ENCODE measurements at regions not wholly inside any gene's neighbourhood (a gene's known extent, or its start where the extent isn't known, plus 50 kb on each side); places are given as distances from the start of the nearest gene placed in this dataset.
A peak's percentile ranks its signal among the peaks of the same experiment; 100 is the strongest.

GRCh38 chr6:20024978-20025377 is 187.3 kb downstream of the MBOAT1 start:
- DNase-seq = no peak

GRCh38 chr6:20025681-20026080 is 186.6 kb downstream of the MBOAT1 start:
- no peak for DNase-seq

GRCh38 chr6:20028143-20028542 is 184.1 kb downstream of the MBOAT1 start:
- peak; percentile 47 for DNase-seq

DNA sequence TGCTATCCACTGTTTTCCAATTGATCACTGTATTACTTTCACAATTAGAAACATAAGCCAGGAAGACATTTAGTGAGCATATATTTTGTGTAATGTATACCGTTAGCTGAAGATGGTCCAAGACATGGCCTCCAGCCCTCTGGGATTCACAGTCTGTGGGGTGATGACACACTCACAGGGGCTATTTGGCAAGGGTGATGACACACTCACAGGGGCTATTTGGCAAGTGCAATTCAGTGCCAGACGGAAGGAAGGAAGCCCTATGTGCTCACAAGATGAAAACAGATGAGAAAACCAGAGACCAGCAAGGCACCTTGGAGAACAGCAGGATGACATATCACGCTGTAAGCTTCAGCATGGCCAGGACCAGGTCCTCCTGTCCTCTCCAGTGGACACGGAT is 183.7 kb downstream of the MBOAT1 start:
- DNase-seq = no peak

- DNase-seq = no peak
Observed at GRCh38 chr6:20029979-20030378, 182.3 kb downstream of the MBOAT1 start.

DNA sequence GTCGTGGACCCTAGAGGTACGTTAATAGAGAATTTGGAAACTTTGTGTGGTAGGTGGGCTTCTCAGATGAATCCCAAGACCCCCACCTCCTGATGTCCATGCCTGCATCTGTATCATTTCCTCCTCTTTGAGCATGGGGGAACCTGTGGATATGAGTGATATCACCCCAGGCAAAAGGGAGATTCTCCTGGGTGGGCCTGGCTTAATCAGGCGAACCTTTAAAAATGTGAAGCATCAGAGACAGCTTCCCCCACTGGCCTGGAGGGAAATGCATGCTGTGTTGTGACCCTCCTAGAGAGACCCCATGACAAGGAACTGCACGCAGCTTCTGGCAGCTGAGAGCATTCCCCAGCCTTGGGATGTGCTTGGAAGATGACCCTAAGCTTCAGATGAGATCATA is 180.9 kb downstream of the MBOAT1 start:
- no peak for DNase-seq

DNA sequence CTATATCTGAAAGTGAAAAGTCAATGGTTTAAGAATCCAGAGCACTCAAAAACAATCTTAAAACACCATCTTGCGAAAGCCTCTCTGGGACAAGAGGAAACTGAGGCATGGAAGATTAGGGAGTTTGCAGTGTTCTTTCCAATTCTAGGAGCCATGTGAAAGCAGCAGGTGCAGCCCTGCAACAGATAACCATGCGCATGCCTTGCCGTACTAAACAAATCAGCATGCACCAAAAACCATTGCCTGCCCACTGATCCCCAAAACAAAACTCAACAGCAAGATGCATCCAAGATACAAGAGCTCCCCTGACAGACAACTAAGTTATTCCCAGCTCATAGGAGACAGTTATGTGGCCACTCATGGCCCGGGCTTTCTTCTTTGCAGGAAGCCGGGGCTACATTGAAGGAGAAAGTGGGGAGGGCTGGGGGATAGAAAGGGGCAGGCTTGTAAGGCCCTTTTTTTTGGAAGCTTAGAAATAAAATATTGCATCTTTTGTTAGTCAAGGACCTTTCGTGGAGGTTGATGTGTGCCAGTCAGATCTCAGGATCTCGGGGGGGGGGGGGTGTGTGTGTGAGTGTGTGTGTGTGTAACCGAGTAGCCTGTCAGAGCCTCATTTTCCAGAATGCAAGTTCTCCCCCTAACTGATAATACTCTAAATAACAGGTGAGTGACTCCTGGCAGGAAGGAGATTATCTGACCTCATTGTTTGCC is 178.4 kb downstream of the MBOAT1 start:
- no peak for DNase-seq

DNA sequence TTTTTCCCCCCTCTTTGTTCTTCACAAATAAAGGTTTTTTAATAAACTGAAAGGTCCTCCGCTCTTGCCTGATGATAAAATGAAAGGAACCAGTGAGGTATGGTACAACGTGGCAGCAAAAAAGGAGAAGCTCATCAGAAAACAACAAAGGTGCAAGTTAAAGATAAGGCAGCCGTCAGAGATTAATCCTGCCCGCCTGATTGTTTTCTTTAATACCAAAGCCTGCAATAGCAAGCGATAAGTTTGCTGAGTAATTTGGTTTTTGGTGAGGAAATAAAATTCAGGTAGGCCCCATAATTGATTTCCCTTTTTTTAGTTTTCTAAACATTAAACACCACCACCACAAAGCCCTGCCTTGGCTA is 177.9 kb downstream of the MBOAT1 start:
- DNase-seq = no peak

DNA sequence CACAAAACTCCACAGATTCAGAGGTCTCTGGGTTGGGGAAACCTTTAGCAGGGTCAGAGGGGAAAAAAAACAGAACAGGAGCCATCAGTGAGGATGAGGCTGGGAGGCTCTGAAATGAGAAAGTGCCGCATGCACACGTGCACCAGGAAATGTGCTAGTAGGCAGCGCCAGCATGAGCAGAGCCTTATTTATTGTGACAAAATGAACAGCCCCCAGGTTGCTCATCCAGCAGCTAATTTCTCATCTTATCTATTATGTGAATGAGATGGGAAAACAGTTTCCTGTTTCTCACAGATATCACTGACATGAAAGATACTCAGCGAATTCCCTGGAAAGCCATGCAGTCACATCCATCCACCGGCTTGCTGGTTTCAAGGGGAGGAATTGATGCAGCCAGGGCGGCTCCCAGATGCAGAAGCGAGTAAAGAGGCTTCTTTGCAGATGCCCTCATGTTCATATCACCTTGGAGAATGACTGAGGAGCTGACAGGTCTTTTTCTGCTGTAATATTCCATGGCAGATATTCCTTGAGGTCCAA is 176.1 kb downstream of the MBOAT1 start:
- no peak for DNase-seq

DNA sequence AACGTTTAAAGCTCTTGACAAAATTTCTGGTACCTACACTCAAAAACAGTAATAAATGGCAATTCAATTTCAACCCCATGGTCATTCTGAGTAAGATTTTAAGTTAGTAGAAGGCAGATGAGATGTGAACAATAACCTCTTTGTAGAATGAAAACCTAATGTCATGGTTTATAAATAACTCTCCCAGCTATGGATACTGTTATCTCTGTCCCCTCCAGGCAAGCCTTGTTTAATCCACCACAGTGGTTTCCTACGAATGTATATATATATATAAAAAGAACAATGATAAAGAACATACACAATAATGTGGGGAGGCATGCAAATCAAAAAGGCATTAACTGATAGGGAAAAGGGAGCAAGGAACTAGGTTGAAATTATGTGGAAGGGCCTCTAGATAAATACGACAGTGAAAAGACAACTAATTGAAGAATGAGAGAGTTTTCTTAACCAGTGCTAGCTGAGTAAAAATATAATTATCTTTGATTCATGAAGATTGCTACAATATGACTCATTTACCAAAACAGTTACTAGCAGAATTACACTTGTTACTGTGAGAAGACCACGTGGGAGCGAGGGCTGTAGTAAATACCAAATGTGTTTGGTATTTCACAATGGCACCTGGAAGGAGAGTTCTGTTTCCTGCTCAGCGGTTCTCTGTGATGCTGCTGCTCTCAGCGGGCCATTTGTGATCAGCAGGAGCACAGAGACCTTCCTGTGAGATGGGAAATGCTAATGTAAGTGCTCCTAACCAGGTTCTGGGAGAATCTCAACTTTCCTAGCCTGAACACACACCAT is 173.7 kb downstream of the MBOAT1 start:
- DNase-seq = no peak

- DNase-seq = no peak
Observed at GRCh38 chr6:20044883-20045282, 167.4 kb downstream of the MBOAT1 start.

All from NCI-H2171 (cell line).